Transverse colon (tissue), 4 donors: ENCODE measurements at regions not wholly inside any gene's neighbourhood (a gene's known extent, or its start where the extent isn't known, plus 50 kb on each side); places are given as distances from the start of the nearest gene placed in this dataset.
A peak's percentile ranks its signal among the peaks of the same experiment; 100 is the strongest.

ENCODE experiments used
- DNase-seq: peaks from one replicate; pipeline ENCODE4 v3.0.0-alpha.2; 2019
- H3K27ac ChIP-seq, 4 donors: fragments of 200-600 bp; sonication (generic); 2 replicates each; pipeline ENCODE4 v1.5.1; 2016 to 2018; ENCODE audit warnings: inconsistent platforms in 4 of 4
- H3K27me3 ChIP-seq: fragments of 200-600 bp; sonication (generic); 2 replicates; pipeline ENCODE4 v1.5.1; 2017; ENCODE audit warnings: inconsistent platforms
- H3K36me3 ChIP-seq, 4 donors: fragments of 200-600 bp; sonication (generic); 2 replicates each; pipeline ENCODE4 v1.5.1; 2017 to 2019; ENCODE audit warnings: inconsistent platforms in 4 of 4
- H3K4me1 ChIP-seq, 4 donors: fragments of 200-600 bp; sonication (generic); 2 replicates each; pipeline ENCODE4 v1.5.1; 2017 to 2020; ENCODE audit warnings: inconsistent platforms in 4 of 4
- H3K4me3 ChIP-seq, 4 donors: fragments of 200-600 bp; sonication (generic); 1 replicate in 1 of 4; 2 replicates in 3 of 4; pipeline versions ENCODE4 v1.5.1 to v1.6.1; 2017 to 2019; ENCODE audit warnings: inconsistent platforms in 4 of 4
- H3K9me3 ChIP-seq, 2 donors: fragments of 200-600 bp; sonication (generic); 2 replicates each; pipeline ENCODE4 v1.5.1; 2017 to 2019; ENCODE audit warnings: inconsistent platforms in 2 of 2
- CTCF ChIP-seq, 5 experiments: fragments of 200-600 bp in 3 of 5; fragments of 450-650 bp in 2 of 5; sonication (generic) in 3 of 5; IDR thresholded peaks; 1 replicate in 2 of 5; 2 replicates in 3 of 5; pipeline ENCODE4 v1.5.1; 2016 to 2017; ENCODE audit warnings: antibody characterized with exemption in 5 of 5, inconsistent platforms in 3 of 5, mild to moderate bottlenecking in 2 of 5, moderate library complexity in 1 of 5
- EP300 ChIP-seq: sonication (generic); formaldehyde crosslinking; IDR thresholded peaks from one replicate; pipeline ENCODE4 v1.6.1; 2017; ENCODE audit warnings: antibody characterized with exemption, low read depth
- POLR2A ChIP-seq: fragments of 450-650 bp; IDR thresholded peaks from one replicate; pipeline ENCODE4 v1.6.1; 2016; ENCODE audit warnings: antibody characterized with exemption, mild to moderate bottlenecking, moderate library complexity
- POLR2AphosphoS5 ChIP-seq, 3 donors: sonication (generic); formaldehyde crosslinking; IDR thresholded peaks; one replicate each; pipeline ENCODE4 v1.6.1; 2016; ENCODE audit warnings: antibody characterized with exemption in 3 of 3
- WGBS, 2 donors: methylation state at CpG; one replicate each; pipeline ENCODE4 v1.1.5; 2018; ENCODE audit warnings: low coverage in 1 of 2; 5-methylcytosine and 5-hydroxymethylcytosine counted together
- in situ Hi-C, 4 donors: fragments of 200-750 bp; cut with MboI; loops; one replicate each; pipeline versions ENCODE4 v1.15.0 to v1.15.1; 2017; ENCODE audit warnings: low sequenced_read_pairs in 3 of 4, low pct_ligation_motif_present in 1 of 4, low pct_unique_long_range_greater_than_20kb in 1 of 4
- intact Hi-C: fragments of 100-400 bp; cut with DNase I; formaldehyde crosslinking; loops from one replicate; pipeline ENCODE4 v1.15.1; 2023; ENCODE audit warnings: low total_unique reads

- no peak for DNase-seq
- Histone ChIP-seq H3K27ac (peak overlapping the region in 2 of 4 donors; percentile 31 to 59), H3K27me3 (no peaks in the 10 kb centered on the region), H3K36me3 (no peaks in the 10 kb centered on the region), H3K9me3 (no peaks in the 10 kb centered on the region), H3K4me1 (peaks cover 0 to 17% (median 2%) of the 10 kb centered on the region in 4 donors), H3K4me3 (no peak overlapping the region)
- intact Hi-C loops (no loop called here), in situ Hi-C loops (no loop called here)
- TF ChIP-seq POLR2A (no peak), EP300 (no peak), CTCF (IDR thresholded peaks at IDR 0.05) (no peak)
- WGBS, 2 donors: 90 to 92% methylated on average over 2 of the region's 2 CpGs
These were observed 104.3 kb downstream of the ZNF608 start for GRCh38 chr5:124642151-124642550.

- in situ Hi-C loops (no loop called here), intact Hi-C loops (no loop called here)
- peak; percentile 54 for DNase-seq
- Histone ChIP-seq H3K27me3 (no peaks in the 10 kb centered on the region), H3K9me3 (no peaks in the 10 kb centered on the region), H3K27ac (peak overlapping the region in 3 of 4 donors; percentile 21 to 59 (median 45)), H3K4me1 (peaks cover 0 to 17% (median 2%) of the 10 kb centered on the region in 4 donors), H3K36me3 (no peaks in the 10 kb centered on the region), H3K4me3 (no peak overlapping the region)
- no peak for TF ChIP-seq CTCF (IDR thresholded peaks at IDR 0.05)
- no peak for TF ChIP-seq EP300
- no peak for TF ChIP-seq POLR2A
- no peak for TF ChIP-seq POLR2AphosphoS5 (IDR thresholded peaks at IDR 0.05)
- WGBS, 2 donors: 45 to 64% methylated on average over 11 of the region's 11 CpGs
These were observed 105.2 kb downstream of the ZNF608 start for GRCh38 chr5:124641154-124641792.

- no peak overlapping the region for H3K27ac ChIP-seq
- WGBS, 2 donors: 90 to 94% methylated on average over 4 of the region's 4 CpGs
- in situ Hi-C loops: no loop called here
- peaks cover 0 to 28% (median 2%) of the 10 kb centered on the region in 4 donors for H3K4me1 ChIP-seq
- no peaks in the 10 kb centered on the region for H3K36me3 ChIP-seq
- H3K9me3 ChIP-seq: no peaks in the 10 kb centered on the region
- DNase-seq: no peak
- no peak overlapping the region for H3K4me3 ChIP-seq
- intact Hi-C loops: no loop called here
- H3K27me3 ChIP-seq: no peaks in the 10 kb centered on the region
- TF ChIP-seq POLR2A (no peak), EP300 (no peak), CTCF (IDR thresholded peaks at IDR 0.05) (no peak), POLR2AphosphoS5 (IDR thresholded peaks at IDR 0.05) (no peak)
These were observed 107.3 kb downstream of the ZNF608 start for GRCh38 chr5:124639095-124639665.

- Histone ChIP-seq H3K27ac (no peak overlapping the region), H3K36me3 (no peaks in the 10 kb centered on the region), H3K4me3 (no peak overlapping the region), H3K4me1 (peaks cover 0 to 23% (median 2%) of the 10 kb centered on the region in 4 donors), H3K27me3 (no peaks in the 10 kb centered on the region), H3K9me3 (no peaks in the 10 kb centered on the region)
- 96 to 98% methylated on average over 3 of the region's 3 CpGs for WGBS, 2 donors
- no peak for DNase-seq
- intact Hi-C loops: no loop called here
- in situ Hi-C loops: no loop called here
- TF ChIP-seq CTCF (IDR thresholded peaks at IDR 0.05) (no peak), POLR2AphosphoS5 (IDR thresholded peaks at IDR 0.05) (no peak), POLR2A (no peak), EP300 (no peak)
These were observed 109.4 kb downstream of the ZNF608 start for GRCh38 chr5:124637011-124637410.
